GM19438 (cell line): ENCODE measurements at regions not wholly inside any gene's neighbourhood (a gene's known extent, or its start where the extent isn't known, plus 50 kb on each side); places are given as distances from the start of the nearest gene placed in this dataset.
"Not testable (repeated sequence)": the region's sequence is repeated elsewhere in the genome, so short reads cannot be mapped to it uniquely, and the experiment has no call there.

Experiments used
- ATAC-seq: cut with Tn5 transposase; IDR thresholded peaks from one replicate; pipeline ENCODE4 v1.9.1; 2021; ENCODE audit warnings: low read depth; ENCODE audit not compliant: unreplicated experiment

DNA sequence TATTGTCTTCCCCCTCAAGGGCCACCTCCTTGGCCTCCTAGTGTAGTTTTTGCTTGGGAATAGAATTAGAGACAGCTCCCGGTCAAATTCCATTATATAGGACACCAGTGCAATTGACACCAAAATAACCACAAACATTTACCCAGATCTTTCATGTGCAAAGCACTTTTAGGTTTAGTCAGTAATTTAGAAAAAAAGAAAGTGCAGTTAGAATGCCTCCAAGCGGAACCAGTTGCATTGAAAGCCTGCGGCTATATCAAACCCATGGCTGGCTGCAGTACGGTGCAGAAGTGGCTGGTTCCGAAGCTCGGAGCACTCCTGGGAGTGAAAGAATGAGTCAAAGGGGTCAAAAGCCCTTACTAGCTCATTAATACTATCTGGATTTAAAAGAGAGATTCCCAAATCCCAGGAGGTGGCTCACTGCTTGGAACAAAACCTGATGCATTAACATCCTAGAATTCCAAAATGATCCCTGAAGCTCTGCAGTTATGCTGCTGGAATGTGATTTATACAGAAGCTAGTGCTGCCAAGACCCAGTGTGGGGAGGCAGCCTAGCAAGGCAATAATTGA, 432.2 kb upstream of the KLHL29 start:
- ATAC-seq, result no peak

DNA sequence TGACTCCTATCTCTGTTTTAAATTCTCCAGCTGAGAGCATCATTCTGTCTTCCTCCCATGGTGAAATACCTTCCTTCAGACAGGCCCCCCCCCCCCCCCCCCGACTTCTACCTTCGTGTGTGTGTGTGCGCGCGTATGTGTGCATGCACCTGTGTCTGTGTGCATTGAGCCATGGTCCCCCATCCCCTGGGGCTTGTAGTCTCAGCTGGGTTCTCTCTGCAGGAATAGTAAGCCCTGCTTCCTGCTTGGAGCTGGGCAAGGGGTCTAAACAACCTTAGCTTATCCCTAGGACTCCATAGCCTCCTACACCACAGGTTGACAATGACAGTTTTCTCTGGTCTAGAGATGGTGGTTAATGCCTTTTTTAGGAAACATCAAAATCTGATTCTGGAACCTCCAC, 427.5 kb upstream of the KLHL29 start:
- no peak for ATAC-seq

DNA sequence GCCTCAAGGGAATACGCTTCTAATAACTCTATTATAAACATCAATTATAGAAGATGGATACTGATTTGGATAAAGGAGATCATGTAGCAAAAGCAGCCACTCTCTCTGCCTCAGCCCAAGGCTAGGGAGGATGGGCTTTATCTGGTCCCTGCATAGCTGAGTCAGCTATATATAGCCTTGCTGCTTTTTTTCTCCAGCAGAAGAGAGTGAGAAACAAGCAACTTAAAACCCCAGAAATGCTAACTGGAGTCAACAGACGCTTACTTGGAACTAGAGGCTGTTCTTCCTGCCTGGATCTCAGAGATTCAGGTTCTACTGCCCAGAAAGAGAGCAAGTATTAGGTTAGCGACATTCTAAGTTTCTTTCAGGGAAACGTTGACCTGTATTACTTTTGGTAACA, 426.7 kb upstream of the KLHL29 start:
- no peak for ATAC-seq

DNA sequence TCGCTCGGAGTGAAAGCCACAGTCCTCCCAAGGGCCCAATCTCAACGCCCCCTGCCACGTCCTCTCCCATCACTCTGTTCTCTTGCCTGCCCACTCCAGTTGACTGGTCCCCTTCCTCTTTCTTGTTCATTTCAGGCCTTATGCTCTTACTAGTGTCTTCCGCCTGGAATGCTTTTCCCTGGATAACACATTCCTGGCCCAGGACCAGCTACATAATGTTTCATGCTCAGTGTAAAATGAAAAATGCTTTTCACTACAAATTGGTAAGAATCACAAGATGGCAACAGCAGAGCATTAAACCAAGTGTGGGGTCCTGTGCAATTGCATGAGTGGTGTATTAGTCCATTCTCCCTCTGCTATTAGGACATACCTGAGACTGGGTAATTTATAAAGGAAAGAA, 417.2 kb upstream of the KLHL29 start:
- no peak for ATAC-seq

DNA sequence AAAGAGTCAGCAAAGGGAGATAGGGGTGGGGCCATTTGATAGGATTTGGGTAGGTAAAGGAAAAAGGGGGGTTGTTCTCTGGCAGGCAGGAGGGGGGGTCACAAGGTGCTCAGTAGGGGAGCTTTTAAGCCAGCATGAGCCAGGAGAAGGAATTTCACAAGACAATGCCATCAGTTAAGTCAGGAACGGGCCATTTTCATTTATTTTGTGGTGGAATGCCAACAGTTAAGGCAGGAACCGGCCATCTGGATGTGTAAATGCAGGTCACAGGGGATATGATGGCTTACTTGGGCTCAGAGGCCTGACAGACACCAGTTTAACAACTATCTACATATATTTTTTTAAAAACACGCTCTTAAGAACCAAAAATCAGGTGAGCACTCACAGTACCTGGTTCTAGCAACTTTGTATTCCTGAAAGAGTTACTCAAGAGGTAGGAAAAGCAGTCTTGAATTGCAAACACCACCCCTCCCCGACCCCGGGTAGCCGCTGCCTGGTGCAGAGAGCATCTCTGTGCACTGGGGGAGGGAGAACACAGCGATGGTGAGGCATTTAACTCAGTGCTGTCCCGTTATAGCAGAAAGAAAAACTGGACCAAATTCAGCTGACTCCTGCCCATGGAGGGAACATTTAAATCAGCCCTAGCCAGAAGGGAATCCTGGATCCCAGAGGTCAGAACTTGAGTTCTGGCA, 414.5 kb upstream of the KLHL29 start:
- ATAC-seq, result no peak

DNA sequence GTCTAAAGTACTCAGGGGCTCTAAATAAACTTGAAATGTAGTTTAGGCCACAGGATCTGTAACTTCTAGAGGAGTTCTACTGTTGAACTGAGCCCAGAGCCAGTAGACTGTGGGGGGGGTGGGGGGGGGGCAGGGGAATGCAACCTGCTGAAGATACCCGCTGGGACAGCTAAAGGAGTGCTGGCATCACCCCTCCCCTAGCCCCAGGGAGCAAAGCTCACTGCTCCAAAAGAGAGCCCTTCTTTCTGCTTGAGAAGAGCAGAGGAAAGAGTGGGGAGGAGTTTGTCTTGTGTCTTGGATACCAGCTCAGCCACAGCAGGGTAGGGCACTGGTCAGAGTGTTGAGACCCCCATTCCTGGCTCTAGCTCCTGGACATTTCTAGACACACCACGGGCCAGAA, 414.0 kb upstream of the KLHL29 start:
- no peak for ATAC-seq

DNA sequence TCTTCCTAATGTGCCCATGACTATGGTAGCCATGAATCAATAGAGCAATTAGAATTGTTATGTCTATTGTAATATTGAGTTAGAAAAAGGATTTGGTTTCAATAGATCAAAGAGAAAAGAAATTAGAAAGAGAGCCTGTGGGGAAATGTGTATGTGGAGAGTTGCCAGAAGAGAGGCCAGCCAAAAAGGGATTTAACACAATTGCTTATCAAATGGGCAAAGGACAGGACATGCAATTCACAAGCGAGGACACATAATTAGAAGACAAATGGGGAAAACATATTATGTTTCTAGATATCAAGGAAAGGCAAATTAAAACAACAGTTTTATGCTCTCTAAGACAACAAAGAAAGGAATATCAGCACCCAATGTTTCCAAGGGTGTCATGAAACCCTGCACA, 403.2 kb upstream of the KLHL29 start:
- no peak for ATAC-seq

DNA sequence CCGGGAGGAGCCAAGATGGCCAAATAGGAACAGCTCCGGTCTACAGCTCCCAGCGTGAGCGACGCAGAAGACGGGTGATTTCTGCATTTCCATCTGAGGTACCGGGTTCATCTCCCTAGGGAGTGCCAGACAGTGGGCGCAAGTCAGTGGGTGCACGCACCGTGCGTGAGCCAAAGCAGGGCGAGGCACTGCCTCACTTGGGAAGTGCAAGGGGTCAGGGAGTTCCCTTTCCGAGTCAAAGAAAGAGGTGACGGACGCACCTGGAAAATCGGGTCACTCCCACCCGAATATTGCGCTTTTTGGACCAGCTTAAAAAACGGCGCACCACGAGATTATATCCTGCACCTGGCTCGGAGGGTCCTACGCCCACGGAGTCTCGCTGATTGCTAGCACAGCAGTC, 400.8 kb upstream of the KLHL29 start:
- ATAC-seq, result not testable (repeated sequence)

DNA sequence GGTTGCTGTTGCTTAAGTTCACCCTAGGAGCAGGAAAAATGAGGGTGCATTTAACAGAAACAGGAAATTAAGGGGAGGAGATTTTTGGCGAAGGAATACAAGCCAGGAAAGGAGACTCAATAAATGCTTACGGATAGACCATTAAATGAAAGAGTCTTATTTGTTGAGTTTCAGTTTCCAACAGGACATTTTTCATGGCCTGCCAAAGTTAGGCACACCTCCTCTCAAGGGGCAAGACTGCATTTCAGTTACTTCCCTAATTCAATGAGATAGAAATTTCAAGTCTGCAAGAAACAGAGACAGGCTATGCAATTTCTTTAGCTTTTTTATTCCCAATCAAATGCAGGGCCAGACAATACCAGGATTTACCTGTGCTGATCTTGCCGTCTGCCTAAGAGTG, 394.7 kb upstream of the KLHL29 start:
- no peak for ATAC-seq

DNA sequence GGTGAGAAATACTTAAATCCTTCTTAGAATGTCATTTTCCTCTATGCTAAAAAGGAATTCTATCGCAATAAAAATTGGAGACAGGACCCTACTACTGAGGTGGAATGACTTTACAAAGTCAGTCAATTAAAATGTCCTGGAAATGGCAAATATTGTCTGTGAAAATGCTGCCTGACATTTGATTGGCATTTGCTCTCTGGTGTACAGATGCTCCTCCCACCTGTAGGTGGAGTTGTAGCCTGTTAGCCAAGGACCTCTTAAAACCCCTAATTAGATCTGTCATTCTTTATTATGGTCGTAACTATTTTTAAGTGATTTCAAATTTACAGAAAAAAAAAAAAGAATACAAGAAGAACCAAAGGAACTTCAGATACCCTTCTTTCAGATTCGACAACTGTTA, 393.1 kb upstream of the KLHL29 start:
- ATAC-seq, result no peak

DNA sequence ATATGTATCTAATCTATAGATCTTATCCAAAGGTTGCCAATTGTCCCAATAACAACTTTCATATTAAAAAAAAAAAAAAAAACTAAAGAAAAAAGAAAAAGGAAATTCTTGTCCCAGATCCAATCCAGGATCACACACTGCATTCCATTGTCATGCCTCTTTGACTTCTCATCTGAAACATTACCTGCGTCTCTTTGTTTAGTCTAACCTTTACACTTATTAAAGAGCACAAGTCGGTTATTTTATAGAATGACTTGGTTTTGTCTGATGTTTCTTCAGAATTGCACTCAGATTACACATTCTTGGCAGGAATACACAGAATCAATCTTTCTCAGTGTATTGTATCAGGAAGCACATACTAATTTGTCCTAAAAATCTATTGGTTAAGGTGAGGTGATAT, 392.5 kb upstream of the KLHL29 start:
- no peak for ATAC-seq

DNA sequence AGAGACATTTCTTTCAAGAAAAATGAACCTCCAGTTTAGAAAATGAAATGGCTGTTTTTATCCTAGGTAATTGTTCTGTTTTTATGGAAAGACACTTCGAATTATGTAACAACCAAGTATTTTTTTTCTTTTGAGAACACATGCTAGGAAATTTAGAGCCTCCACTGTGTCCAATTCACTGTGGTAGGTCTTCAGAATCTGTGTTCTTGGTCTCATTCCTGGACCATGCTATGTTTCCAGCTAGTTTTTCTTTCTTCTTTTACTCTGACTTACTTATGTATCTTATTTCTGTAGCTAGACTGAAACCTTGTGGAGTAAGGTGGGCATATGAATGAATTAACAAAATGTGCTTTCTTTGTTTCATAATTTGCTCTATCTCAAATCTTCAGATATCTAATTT, 391.7 kb upstream of the KLHL29 start:
- no peak for ATAC-seq

DNA sequence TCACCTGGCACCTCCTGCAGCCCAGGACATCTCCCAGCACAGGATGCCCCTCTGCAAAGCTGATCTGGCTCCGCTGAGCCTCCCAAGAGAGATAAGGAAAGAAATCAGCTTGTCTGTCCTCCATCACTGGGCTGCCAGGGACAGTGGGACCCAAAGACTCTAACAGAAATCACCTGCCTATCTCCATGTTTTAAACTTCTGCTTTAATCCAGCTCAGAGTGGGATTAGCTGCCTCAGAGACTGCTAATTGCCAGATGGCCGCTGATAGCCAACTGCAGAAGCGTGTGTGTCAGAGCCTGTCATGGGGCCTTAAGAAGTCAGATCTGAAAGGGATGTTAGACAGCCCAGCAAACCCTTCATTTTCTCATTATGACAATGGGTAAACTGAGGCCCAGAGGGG, 389.4 kb upstream of the KLHL29 start:
- ATAC-seq, result no peak

DNA sequence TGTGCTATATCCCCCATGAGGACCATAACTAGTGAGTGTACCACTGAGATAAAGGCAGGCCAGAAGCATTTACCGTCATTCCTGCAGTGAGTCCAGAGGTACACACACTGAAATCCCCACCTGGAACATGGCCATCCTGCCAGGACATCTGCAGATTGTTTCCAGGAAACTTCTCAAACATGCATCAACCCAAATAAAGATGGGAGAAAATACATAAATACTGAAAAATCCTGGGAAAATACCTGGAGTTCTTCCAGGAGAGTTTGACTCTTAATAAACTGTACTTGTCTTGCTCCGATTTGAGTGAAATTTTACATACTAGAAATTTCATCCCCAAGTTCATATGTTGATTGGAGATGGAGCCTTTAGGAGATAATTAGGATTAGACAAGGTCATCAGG, 388.1 kb upstream of the KLHL29 start:
- no peak for ATAC-seq

DNA sequence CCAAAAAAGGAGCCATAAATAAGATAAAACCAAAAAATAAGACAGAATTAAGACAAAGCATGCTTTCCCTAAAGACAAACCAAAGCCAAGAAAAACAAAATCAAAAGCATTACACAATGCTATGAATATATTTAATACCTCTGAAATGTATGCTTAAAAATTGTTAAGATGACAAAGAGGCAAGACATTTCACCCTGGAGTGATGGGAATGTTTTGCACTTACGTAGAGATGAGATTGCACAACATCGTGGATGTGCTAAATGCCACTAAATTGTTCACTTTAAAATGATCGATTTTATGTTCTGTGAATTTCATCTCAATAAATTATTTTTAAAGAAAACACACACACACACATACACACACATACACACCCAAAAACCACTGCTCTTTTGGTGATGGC, 386.6 kb upstream of the KLHL29 start:
- no peak for ATAC-seq

DNA sequence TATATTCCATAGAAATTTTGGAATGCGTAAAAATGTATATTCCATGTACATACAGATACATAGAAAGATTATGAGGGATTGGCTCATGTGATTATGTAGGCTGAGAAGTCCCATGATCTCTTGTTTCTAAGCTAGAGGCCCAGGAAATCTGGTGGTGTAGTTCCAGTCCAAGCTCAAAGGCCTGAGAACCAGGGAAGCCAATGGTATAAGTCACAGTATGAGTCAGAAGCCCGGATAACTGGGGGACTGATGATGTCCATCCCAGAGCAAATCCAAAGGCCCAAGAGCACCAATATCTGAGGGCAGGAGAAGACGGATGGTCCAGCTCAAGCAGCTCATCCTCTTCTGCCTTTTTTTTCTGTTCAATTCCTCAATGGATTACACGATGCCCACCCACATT, 385.0 kb upstream of the KLHL29 start:
- ATAC-seq, result no peak

DNA sequence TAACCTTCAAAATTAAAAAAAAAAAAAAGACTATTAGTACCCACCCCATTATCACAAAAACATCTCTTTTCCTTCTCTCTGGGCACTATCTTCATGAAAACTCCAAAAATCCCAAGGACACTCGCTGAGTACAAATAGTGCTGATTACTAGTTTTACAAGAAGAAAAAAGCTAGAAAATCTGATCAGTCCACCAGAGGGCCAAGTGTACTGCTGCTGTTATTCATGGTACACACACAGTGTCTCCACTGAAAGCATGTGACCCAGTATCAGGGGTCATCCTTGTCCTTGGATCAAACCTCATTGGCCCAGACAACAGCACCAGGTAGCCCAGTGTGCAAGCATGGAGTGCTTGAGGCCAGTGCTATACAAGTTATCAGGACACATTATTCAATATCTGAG, 382.7 kb upstream of the KLHL29 start:
- no peak for ATAC-seq

DNA sequence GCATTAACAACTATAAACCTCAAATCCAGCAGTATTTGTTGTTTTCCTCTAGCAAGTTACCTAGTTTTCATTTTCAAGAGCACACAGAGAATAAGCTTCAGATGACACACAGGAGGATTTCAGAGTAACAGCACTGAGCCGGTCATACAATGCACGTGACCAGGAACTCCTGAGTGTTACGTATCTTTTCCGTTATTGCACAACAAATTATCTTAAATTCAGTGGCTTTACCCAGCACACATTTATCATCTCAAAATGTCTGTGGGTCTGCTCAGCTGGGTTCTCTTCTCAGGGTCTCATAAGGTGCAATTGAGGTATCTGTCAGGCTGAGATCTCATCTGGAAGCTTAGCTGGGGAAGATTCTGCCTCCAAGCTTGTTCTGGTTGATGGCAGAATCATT, 379.5 kb upstream of the KLHL29 start:
- ATAC-seq, result no peak

DNA sequence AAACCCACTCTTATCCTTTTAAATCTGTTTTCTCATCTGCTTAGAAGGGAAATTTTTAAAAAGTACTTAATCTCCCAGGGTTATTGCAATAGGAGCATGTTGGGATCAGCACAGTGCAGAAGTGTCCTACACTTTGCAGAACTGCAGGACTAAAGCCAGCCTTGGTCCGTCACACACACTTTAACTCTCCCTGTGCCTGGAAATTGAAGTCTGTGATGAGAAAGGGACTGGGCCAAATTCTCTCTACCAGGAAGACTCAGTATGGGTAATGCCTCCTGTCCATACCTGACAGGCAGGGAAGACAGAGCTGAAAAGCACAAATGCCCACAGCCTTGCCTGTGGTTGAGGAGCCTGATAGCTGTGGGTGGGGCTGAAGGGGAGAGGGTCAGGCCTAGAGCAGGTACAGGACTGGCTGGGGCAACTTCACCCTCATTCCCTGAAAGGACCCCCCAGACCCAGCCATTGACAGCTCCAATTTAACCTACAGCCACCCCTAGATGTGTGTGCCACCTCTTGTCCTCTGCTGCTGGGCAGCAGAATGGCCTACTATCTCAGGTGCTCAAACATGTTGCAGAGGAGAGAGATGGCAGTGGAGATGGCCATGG, 377.2 kb upstream of the KLHL29 start:
- ATAC-seq, result no peak

DNA sequence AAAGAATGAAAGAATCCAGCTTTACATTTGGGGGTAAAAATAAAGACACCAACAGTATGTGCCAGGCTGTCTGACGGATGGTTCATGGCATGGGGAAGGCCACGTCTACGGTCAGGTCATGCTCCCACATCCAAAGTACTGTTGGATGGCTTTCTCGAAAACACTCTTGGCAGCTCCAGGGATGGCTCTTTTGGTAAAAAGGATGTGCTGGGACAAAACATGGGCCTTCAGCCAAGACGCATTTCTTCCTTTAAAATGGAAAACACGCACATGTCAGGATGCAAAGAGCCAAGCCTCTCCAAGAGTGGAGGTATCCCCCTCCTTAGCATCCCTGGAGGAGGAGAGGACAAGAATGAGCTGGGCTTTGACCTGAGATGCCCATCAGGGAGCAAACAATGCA, 376.5 kb upstream of the KLHL29 start:
- no peak for ATAC-seq

DNA sequence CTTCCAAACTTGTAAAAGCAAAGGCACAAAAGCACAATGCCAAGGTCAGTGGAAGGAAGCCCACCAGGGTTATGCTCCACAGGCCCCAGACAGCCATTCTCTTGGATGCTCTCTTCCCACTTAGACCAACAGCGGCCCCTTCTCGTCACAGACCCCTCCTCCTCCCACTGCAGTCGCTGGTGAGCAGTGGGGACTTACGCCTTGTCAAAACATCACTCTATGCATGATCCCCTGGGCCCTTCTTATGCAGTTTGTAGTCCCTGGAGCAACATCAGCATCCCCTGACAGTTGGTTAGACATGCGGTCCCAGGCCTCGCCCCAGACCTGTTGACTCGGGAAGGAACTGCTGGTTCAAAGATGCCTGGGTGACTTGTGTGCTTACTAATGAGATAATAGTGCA, 376.0 kb upstream of the KLHL29 start:
- no peak for ATAC-seq

DNA sequence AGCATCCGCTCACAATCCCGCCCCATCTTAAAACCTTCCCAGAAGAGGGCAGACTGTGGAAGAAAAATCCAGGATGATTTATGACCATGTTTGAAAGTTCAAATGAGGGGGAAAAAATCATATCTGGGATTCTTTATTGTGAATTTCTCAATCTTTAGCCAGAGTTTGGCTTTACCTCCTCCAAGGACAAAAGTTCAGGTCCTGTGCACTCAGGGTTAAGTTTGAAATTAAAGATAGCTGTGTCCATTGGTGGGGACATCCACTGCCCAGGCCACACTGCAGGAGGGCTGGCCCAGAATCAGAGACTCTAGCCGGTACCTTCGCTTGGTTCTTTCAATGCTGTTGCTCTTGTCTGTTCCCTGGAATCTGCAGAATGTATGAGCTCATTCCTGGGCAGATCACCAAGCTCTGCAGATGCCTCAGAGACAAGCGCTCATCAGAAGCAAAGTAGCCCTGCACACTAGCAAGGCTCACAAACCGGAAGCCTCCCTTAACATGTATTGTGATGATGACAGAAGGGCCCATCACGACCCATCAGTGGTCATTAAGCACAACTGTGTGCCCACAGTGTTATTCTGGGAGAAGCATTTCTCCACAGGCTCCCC, 375.3 kb upstream of the KLHL29 start:
- ATAC-seq, result no peak
